A673 (cell line): ENCODE measurements at regions not wholly inside any gene's neighbourhood (a gene's known extent, or its start where the extent isn't known, plus 50 kb on each side); places are given as distances from the start of the nearest gene placed in this dataset.
A peak's percentile ranks its signal among the peaks of the same experiment; 100 is the strongest.

Experiments
- BruUV-seq: library from RNA; stranded (reverse); fragments of 400-500 nt; replicated peaks from 2 replicates; lab custom pipeline; 2021; lab: Mats Ljungman, UMichigan
- CTCF ChIA-PET: fragments of 300-600 bp; sonication (Branson Sonifier 250); formaldehyde crosslinking; loops from one replicate; lab custom pipeline; 2022; ENCODE audit warnings: antibody characterized with exemption; lab: Charles Lee
- POLR2A ChIA-PET: fragments of 300-600 bp; sonication (Branson Sonifier 250); formaldehyde crosslinking; loops from one replicate; lab custom pipeline; 2022; ENCODE audit warnings: antibody characterized with exemption; ENCODE audit not compliant: low non-redundant PET; lab: Charles Lee
- DNase-seq: peaks from one replicate; pipeline ENCODE4 v3.0.0-alpha.2; 2015; ENCODE audit warnings: low spot score
- H3K27ac ChIP-seq: fragments of 200-600 bp; sonication (generic); 2 replicates; pipeline ENCODE4 v1.5.1; 2016; ENCODE audit warnings: mixed run types, low read depth, mild to moderate bottlenecking, mixed read lengths, antibody characterized with exemption, low read length; ENCODE audit not compliant: poor library complexity, severe bottlenecking
- H3K27me3 ChIP-seq: fragments of 200-600 bp; sonication (generic); replicated peaks from 2 replicates; pipeline ENCODE4 v1.6.1; 2017; ENCODE audit warnings: mixed run types, low read depth, mild to moderate bottlenecking, mixed read lengths, antibody characterized with exemption, low read length; ENCODE audit not compliant: insufficient read depth, poor library complexity
- H3K36me3 ChIP-seq: fragments of 200-600 bp; sonication (generic); 2 replicates; pipeline ENCODE4 v1.6.1; 2016; ENCODE audit warnings: mixed run types, mild to moderate bottlenecking, mixed read lengths, antibody characterized with exemption, low read length; ENCODE audit not compliant: insufficient read depth, poor library complexity, severe bottlenecking
- H3K4me1 ChIP-seq: fragments of 200-600 bp; sonication (generic); 2 replicates; pipeline ENCODE4 v1.6.1; 2017; ENCODE audit warnings: mixed run types, mild to moderate bottlenecking, mixed read lengths, antibody characterized with exemption, low read length; ENCODE audit not compliant: insufficient read depth, poor library complexity, severe bottlenecking
- H3K4me3 ChIP-seq: fragments of 200-600 bp; sonication (generic); 2 replicates; pipeline ENCODE4 v1.5.1; 2016; ENCODE audit warnings: low read depth, mixed run types, mild to moderate bottlenecking, mixed read lengths, low read length; ENCODE audit not compliant: poor library complexity, severe bottlenecking
- H3K9me3 ChIP-seq: fragments of 200-600 bp; sonication (generic); 2 replicates; pipeline ENCODE4 v1.6.1; 2016; ENCODE audit warnings: mixed run types, low read depth, mild to moderate bottlenecking, mixed read lengths, antibody characterized with exemption, low read length; ENCODE audit not compliant: poor library complexity, severe bottlenecking
- CTCF ChIP-seq: fragments of 300-800, 200-600 bp; sonication (generic); conservative IDR thresholded peaks from 2 replicates; pipeline ENCODE4 v1.5.1; 2017; ENCODE audit warnings: low read depth, mild to moderate bottlenecking, antibody characterized with exemption, low read length, moderate library complexity, mixed read lengths
- EZH2 ChIP-seq: fragments of 200-600 bp; sonication (generic); IDR thresholded peaks from 2 replicates; pipeline ENCODE4 v1.6.1; 2017; ENCODE audit warnings: borderline replicate concordance, low read depth, mild to moderate bottlenecking, mixed read lengths, antibody characterized with exemption, low read length; ENCODE audit not compliant: poor library complexity, severe bottlenecking
- intact Hi-C: fragments of 100-400 bp; cut with micrococcal nuclease; formaldehyde crosslinking; loops from one replicate; pipeline ENCODE4 v1.10.0; 2022; ENCODE audit not compliant: unreplicated experiment

GRCh38 chr14:94717808-94718207 lies 52.1 kb downstream of the GSC start:
- intact Hi-C loops, result no loop called here
- ChIA-PET CTCF (no interaction called here), POLR2A (no interaction called here)
- BruUV-seq, result no TSS peak
- H3K36me3 ChIP-seq, result no peaks in the 10 kb centered on the region
- no peaks in the 10 kb centered on the region for H3K9me3 ChIP-seq
- DNase-seq, result no peak
- TF ChIP-seq EZH2, result no peak
- 0 out of 2 replicates have a peak, but pooled peaks have one; percentile 22 for TF ChIP-seq CTCF
- H3K27me3 ChIP-seq, result no peaks in the 10 kb centered on the region
- H3K27ac ChIP-seq, result no peak overlapping the region
- no peaks in the 10 kb centered on the region for H3K4me1 ChIP-seq
- no peak overlapping the region for H3K4me3 ChIP-seq

GRCh38 chr14:94716976-94717375 lies 52.9 kb downstream of the GSC start:
- ChIA-PET CTCF (no interaction called here), POLR2A (no interaction called here)
- intact Hi-C loops, result no loop called here

GRCh38 chr14:94713115-94713514 lies 56.8 kb downstream of the GSC start:
- Histone ChIP-seq H3K27ac (no peak overlapping the region), H3K27me3 (no peaks in the 10 kb centered on the region), H3K4me3 (no peak overlapping the region), H3K36me3 (no peaks in the 10 kb centered on the region), H3K4me1 (no peaks in the 10 kb centered on the region), H3K9me3 (no peaks in the 10 kb centered on the region)
- no TSS peak for BruUV-seq
- TF ChIP-seq CTCF, result no peak
- no peak for TF ChIP-seq EZH2
- ChIA-PET POLR2A (no interaction called here), CTCF (no interaction called here)
- no peak for DNase-seq
- intact Hi-C loops, result no loop called here

More at GRCh38 chr14:94716976-94717375, 52.9 kb downstream of the GSC start:
- no peaks in the 10 kb centered on the region for H3K9me3 ChIP-seq
- no peak overlapping the region for H3K4me3 ChIP-seq
- H3K27ac ChIP-seq, result no peak overlapping the region
- no TSS peak for BruUV-seq
- no peaks in the 10 kb centered on the region for H3K4me1 ChIP-seq
- TF ChIP-seq CTCF (no peak), EZH2 (no peak)
- DNase-seq, result no peak
- H3K36me3 ChIP-seq, result no peaks in the 10 kb centered on the region
- no peaks in the 10 kb centered on the region for H3K27me3 ChIP-seq
